ENCODE measurements at regions not wholly inside any gene's neighbourhood (a gene's known extent, or its start where the extent isn't known, plus 50 kb on each side); places are given as distances from the start of the nearest gene placed in this dataset.
"Not testable (repeated sequence)": the region's sequence is repeated elsewhere in the genome, so short reads cannot be mapped to it uniquely, and the experiment has no call there.

DNA sequence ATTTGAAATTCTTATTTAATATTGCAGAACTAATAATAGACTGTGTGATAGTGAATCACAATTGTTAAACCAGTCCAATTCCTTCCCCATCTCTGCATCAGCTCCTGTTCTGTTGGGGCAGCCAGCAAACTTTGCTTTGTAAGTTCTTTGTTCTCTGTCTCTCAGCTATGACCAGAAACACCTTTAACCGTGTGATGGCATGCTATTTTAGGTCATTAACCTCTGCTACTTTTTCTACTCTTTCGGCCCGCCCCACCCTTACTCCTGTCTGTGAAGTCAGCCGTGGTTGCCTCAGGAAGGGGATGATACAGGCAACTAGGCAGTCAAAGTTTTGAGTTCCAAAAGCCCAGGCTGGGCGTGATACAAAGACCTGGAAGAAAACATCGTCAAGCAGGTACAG, 51.3 kb upstream of the EGFL6 start:
- no peak for DNase-seq (ENCODE audit: low spot score)

DNA sequence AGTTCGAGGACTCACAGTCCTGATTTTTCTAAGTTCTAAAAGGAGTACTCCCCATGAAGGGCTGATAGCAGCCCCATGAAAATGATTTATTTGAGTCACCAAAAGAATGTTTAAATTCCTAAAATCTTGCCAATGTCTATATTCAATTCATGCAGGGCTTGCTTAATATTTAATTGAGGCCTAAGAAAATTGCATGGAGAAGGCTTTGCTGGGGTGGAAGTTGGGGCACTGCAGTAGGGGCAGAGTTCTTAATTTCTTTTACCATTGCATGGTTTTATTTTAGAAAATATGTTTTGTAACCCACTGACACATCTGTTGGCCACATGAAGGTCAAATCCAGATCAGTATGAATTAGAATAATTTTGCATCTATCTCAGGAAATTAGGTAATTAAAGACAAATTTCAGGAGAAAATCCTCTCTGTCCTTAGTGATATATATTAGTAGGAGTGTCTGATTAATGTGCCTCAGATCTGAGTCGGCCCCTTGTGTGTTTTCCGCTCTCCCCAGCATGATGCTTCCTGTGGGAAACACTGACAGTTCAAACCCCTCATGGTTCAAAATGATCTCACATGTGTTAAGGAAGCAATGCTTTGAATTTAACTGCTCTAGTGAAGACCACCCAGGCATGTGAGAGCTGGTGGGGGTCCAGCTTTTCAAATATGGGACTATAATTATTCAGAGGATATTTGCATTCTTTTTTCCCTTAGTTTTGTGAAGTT, 54.0 kb upstream of the EGFL6 start:
- no peak for DNase-seq (ENCODE audit: low spot score)

DNA sequence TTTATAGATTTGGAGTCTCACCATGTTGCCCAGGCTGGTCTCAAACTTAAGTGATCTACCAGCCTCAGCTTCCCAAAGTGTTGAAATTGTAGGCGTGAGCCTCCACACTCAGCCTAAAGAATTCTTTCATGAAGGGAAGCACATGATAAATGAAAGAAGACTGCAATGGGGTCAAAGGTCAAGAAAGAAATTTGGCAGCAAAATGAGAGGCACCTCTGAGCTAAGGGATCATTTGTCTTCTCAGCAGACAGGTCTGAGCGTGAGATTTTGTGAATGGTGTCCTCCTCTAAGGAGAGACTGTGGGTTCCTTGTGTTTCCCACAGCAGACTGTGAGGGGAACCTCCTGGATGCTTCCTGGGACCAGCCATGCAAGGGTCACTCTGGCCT, 57.5 kb upstream of the EGFL6 start:
- no peak for DNase-seq (ENCODE audit: low spot score)

DNA sequence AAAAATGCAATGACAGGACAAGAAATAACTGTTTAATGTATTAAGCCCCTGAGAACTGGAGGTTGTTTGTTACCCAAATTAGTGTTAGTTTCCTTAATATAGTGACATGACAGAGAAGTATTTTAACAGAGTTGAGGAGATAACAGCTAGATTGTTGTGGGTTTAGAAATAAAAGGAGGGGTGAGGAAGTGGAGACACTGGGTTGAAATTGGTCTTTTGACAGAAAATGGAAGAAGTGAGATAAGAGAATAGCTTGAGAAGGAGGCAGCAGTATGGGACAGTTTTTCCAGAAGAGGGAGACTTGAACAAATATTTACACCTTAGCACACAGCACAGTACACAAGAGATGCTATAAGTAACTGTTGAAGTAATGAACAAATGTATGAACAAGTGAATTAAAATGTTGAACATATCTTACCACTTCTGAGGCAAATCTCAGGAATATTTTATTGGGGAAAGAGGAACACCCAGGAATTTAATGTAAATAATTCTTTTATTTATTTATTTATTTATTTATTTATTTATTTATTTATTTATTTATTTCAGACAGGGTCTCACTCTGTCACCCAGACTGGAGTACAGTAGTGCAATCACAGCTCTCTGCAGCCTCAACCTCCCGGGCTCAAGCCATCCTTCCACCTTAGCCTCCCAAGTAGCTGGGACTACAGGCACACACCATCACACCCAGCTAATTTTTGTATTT, 58.0 kb upstream of the EGFL6 start:
- DNase-seq (ENCODE audit: low spot score) = no peak

DNA sequence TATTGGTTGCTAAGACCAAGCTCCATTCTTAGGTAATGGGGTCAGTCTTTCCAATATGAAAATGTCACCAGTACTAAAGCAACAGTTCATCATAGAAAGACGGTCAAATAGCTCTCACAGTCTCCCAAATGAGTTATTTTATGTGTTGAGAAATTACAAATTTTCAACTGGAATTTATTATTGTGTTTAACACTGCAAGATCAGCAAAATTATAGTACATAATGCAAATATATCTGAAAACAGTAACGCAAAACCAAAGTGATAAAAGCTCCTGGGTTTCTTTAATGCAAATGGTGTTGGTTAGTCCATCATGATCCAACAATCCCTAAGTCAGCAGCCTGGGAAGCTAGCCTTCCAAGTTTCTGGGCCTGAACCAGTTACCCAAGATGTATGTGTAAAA, 61.5 kb upstream of the EGFL6 start:
- DNase-seq (ENCODE audit: low spot score) = no peak

DNA sequence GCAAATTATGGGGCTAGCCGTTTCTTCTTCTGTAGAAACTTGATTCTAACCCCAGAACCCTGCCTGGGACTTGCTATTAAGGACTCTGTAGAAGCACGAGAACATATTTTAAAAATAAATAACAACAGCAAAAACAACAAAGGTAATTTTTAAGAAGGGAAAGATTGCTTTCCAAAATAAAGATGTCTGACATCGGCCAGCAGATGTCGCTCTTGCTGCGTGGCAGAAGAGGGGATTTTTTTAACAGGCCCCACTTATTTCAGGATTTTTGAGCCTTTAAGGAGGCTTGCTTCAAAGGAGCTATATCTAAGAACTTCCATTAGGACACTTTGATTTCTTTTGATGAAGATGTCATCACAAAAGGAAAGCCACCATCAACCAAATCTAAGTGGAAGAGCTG, 62.8 kb upstream of the EGFL6 start:
- peak; percentile 15 for DNase-seq (ENCODE audit: low spot score)

DNA sequence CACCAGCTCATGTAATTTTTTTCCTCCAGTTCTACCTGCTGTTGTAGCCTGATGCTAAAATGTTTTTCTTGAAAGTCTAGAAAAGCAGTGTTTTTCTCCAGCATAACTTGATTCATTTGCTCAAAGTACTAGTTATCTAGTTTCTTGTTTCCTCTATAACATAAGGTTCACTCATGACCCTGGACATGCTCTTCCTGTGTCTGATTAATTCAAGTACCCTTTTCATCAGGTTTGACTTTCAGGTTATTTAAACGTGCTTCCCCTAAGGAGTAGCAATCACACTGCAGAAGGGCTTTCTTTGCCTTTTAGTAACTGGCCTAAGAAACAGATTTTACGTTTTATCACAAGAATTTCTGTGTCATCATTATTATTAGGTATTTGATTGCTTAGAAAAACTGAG, 66.8 kb upstream of the EGFL6 start:
- no peak for DNase-seq (ENCODE audit: low spot score)

DNA sequence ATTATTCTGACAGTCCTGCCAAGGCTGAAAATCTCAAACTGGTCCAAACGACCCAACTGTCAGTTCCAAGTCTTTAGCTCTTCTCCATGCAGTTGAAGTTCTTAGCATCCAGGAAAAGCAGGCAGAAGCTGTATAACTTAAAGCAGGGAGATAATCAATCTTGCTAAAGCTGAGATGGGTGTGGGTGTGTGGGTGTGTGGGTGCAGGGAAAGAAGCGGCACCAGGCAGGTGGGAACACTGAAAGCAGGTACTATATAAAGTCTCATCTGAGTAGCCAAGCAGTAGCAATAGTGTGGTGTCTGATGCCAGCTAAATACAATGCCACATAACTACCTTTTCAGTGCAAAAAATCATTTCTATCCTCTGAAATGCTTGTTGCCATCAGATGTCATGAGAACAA, 69.7 kb upstream of the EGFL6 start:
- no peak for DNase-seq (ENCODE audit: low spot score)

DNA sequence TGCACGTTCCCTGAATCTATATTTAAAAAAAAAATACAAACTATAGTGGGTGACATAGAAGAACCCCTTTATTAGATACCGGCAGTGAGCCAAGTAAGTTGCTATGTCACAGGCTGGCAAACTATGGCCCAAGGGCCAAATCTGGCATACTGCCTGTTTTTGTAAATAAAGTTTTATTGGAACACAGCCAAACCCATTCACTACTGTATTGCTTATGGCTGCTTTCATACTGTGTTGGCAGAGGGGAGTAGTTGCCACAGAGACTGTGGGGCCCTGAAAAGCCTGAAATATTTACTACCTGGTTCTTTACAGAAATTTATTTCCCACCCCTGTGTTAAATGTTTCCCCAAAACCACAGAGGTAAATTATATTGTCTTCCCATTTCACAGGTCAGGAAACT, 71.2 kb upstream of the EGFL6 start:
- no peak for DNase-seq (ENCODE audit: low spot score)

DNA sequence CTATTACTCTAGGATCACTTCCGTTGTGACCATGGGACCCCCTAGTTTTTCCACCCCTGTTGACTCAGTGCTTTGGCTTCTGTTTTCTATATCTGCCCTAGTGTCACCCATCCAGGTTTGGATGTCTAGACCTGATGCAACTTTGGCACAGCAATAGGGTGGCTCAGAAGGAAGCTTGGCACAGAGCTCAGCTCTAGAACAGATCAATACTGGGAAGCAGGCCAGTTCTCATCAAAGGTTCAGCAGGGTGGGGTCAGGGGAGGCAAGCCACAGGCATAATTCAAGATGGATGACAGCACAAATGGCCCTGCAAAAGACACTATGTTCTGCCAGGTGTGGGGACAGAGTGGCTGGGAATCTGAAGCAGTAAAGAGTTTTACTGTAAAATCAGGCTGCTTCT, 74.2 kb upstream of the EGFL6 start:
- DNase-seq (ENCODE audit: low spot score) = no peak

DNA sequence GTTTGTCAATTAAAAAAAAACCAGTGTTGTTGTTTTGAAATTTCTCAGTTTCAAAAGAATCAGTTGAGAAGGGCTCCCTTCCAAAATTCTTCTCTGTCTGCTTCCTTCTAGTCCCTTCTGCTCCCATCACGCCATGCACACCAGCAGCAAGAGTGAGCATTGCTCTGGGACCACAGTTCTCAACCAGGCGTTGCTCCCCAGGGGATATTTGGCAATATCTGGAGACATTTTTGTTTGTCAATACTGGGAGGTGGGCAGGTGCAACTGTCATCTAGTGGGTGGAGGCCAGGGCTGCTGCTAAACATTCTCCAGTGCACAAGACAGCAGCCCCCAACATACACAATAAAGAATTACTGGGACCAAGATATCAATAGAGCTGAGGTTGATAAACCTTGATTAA, 74.8 kb upstream of the EGFL6 start:
- no peak for DNase-seq (ENCODE audit: low spot score)

DNA sequence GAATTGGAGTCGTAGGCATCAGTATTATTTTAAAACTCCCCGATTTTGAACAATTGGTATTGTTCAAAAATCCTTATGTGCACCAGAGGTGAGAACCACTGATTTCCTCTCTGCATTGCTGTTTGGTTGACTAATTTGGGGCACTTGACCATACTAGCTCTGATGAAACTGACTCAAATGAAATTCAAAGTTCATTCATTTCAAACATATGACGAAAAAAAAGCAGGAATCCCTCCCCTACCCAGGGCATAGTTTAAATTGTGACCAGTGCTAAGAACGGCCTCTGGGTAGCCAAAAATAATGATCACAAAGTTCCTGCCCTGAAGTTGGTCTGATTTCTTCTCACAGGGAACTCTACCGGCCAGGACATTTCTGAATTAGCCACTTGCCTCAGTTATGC, 75.7 kb upstream of the EGFL6 start:
- no peak for DNase-seq (ENCODE audit: low spot score)

DNA sequence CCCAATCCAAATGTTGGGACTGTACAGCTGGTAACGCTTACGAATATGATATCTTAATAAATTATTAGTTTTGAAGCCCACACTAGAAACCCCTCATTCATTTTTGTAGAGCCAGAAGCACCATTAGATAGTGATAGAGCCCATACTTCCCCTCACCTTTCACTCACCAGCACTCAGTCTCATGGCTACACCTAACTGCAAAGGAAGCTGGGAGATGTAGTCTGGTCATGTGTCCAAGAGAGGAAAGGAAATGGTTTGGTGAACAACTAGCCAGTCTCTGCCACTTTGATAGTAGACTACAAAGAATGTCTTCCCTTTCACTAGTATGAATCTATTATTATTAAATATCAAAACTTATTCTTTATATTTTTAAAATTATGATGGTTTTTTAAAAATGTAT, 77.1 kb upstream of the EGFL6 start:
- no peak for DNase-seq (ENCODE audit: low spot score)

DNA sequence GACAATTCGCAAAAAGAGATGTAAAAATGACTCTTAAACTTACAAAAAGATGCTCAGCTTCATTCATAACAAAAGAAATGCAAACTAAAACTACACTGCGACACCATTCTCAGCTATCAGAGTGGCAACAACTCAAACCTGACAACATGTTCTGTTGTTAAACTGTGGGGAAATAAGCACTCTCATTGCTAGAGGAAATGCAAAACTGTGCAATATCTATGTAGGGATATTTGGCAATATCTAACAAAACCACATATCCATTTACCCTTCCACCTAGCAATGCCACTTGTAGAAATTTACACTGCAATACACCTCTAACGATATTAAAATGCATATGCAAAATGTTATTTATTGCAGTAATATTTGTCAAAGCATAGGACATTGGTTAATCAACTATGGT, 78.3 kb upstream of the EGFL6 start:
- no peak for DNase-seq (ENCODE audit: low spot score)

DNA sequence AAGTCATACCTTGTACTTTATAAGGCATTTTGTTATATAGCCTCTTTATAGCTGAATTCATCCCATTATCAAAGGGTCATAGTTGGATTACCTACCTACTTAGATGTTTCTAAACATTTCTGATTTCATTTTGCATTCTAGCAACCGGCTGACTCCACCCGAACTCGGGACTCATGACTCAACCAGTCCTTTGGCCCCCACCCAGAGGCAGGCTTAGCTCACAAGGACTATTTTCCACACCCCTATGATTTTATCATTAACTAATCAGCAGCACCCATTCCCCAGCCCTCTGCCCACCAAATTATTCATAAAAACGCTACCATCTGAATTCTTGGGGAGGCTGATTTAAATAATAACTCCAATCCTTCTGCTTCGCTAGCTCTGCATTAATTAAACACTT, 79.9 kb upstream of the EGFL6 start:
- DNase-seq (ENCODE audit: low spot score) = no peak

DNA sequence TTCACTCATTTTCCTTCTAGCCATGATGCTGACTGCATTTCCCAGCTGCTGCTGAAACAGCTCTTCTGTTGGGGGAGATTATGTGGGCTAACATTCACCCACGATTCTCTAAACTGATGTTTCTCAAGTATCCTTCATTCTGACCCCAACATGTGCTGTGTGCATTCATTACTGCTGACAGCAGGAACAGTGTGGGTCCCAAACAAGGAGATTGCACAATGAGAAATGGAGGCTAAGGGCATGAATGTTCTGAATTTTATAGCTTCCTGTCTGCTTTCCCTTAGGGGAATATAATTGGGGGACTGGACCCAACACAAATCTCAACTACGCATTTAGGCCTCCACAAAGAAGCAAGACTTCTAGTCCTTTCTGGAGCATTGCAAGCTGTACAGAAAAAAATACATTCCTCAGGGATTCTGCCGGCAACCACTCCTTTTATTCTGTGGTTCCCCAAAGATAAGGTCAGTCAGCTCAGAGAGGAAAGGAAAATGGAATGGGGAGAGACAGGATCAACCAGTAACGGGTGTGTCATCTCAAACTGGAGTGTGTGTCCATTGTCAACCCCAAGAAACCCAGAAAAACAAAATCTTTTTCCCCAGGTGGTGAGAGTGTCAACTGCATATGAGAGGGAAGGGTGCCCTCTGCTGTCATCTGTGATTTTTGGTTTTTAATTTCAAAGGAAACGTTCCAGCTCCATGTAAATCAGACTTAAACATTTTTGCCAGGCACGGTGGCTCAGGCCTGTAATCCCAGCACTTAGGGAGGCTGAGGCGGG, 81.5 kb upstream of the EGFL6 start:
- peak; percentile 65 for DNase-seq (ENCODE audit: low spot score)

DNA sequence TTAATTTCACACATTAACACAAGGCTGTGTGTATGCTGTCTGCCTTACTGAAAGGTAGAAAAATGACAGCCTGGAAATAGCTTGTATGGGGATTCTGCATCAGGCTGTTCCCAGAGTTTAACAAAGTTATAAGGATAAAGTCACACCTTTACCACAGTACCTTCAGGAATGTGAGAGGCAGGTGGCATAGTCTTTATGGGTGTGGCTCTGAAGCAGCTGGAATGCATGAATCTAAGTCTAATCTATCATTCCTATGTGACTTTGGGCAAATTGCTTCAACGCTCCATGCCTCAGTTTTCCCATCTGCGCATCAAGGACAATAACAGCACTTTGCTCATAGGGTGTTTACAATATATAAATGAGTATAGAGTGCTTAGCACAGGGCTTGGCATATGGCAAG, 84.2 kb upstream of the EGFL6 start:
- DNase-seq (ENCODE audit: low spot score) = no peak

DNA sequence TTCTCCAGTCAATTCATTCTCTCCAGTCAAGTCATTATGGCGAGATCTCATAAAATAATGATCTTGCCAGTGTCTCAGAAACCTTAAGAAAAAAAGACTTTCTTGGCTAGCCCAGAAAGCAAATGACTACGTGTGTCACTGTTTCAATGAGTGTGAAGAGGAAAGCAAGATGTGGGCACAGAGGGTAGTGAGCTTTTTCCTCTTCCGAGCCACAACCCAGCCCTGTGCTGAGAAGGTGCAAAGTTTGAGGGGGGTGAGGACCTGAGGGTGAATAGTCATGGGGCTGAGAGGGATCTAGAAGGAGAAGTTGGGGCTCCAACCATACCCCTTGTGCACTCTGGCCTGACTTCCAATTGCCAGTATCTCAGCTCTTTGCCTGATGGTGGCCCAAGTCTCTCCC, 85.6 kb upstream of the EGFL6 start:
- DNase-seq (ENCODE audit: low spot score) = no peak

DNA sequence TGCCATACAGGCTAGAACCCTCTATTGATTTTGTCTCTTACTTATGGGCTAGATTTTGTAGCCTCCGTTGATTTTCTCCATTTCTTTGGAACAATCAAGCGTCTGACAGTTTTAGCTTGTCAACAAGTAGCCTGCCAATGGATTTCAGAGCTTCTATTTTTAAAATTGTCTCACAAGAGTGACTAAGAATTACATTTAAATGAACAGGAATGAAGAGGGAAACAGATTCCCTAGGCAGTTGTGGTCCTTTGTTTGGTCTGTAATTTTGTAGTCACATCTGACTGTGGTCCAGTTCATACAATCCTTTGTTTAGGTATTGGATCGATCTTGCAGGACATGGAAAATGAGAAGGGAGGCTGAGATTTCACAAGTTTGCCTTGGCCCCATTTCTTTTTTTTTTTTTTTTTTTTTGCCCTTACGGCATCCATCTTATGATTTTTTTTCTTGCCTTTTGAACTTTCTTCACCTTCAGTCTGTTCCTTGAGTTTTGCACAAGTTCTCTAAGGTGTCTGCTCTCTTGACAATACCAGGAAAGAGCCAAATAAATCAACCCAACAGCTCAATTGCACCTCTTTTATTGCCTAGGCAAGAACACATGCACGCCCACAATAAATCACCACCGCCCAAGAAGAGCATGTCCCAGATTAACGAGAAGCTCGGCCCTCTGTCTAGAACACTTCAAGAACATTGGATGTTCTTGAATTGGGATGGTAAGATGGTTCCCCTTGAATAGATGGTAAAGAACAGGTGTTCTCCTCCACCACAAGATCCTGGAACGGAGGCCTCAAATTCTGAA, 86.5 kb upstream of the EGFL6 start:
- DNase-seq (ENCODE audit: low spot score) = no peak

DNA sequence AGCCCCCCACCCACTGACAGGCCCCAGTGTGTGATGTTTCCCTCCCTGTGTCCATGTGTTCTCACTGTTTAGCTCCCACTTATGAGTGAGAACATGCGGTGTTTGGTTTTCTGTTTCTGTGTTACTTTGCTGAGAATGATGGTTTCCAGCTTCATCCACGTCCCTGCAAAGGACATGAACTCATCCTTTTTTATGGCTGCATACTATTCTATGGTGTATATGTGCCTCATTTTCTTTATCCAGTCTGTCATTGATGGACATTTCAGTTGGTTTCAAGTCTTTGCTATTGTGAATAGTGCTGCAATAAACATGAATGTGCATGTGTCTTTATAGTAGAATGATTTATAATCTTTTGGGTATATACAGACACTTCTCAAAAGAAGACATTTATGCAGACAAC, 88.6 kb upstream of the EGFL6 start:
- DNase-seq (ENCODE audit: low spot score) = not testable (repeated sequence)

DNA sequence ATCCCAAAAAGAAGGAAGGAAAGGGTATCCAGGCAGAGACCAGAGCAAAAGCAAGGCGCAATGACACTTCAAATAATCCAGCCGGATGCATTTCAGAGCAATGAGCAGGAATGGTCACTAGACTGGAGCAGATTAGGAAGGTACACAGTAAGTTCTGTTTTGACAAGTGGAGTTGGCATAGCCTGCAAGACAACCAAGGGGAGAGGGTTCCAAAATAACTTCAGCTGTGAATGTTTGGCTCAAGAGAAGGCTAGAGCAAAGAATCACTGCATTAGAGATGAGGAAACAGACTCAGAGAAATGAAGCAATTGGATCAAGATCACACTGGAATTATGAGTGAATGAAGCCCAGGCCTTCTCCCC, 90.0 kb upstream of the EGFL6 start:
- DNase-seq (ENCODE audit: low spot score) = no peak

DNA sequence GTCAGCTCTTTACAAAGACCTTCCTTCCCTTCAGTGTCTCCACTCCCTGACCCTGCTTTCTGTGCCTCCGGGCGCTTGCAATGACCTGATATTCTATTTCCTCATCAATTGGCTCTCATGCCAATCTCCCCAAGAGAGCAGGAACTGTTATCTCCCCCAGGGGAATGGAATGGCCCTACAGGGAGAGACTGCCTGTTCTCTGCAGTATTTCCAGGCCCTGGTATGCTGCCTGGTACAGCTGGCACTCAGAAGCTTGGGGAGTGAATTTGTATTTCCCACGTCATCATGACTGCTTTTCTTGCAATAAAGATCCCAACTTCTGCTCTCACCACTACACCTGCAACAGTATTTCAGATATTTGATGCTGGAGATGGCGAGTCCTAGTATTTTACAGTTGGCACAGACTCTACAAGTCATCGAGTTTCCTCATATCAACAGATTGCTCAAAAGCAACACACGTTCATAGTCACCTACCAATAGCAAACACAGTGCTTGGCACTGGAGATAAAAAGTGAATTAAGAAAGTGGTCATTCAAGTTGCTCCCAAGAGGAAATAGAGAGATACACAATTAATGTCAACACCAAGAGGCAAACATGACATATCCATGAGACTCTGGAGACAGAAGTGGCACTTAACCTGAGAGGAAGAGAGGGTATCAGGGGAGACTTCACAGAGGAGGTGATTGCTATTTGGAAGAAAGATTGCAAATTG, 90.5 kb upstream of the EGFL6 start:
- DNase-seq (ENCODE audit: low spot score) = no peak

All from Ammon's horn (tissue), 1 donor.